H1 (cell line): ENCODE measurements at regions not wholly inside any gene's neighbourhood (a gene's known extent, or its start where the extent isn't known, plus 50 kb on each side); places are given as distances from the start of the nearest gene placed in this dataset.

ENCODE experiments used
- CBX8 ChIP-seq: fragments of 300-800, 300-1000 bp; sonication (generic); IDR thresholded peaks from 2 replicates; pipeline ENCODE4 v1.7.1; 2016; ENCODE audit warnings: low read depth, low read length, borderline replicate concordance
- EZH2 ChIP-seq: fragments of 200-600 bp; sonication (generic); IDR thresholded peaks from 2 replicates; pipeline ENCODE4 v1.7.1; 2012; ENCODE audit warnings: low read depth, mild to moderate bottlenecking, moderate library complexity, low read length, inconsistent platforms; ENCODE audit not compliant: severe bottlenecking
- NRF1 ChIP-seq: IDR thresholded peaks from 2 replicates; pipeline ENCODE4 v1.6.1; 2011; ENCODE audit warnings: mild to moderate bottlenecking, low read depth, low read length, improper control_type of control experiment
- RAD21 ChIP-seq, 2 experiments: IDR thresholded peaks in 1 of 2; conservative IDR thresholded peaks in 1 of 2; 2 replicates each; pipeline ENCODE4 v1.6.1; 2011; ENCODE audit warnings: low read depth in 2 of 2, low read length in 2 of 2, improper control_type of control experiment in 1 of 2, inconsistent platforms in 1 of 2, mild to moderate bottlenecking in 1 of 2, moderate library complexity in 1 of 2
- SP1 ChIP-seq: IDR thresholded peaks from 2 replicates; pipeline ENCODE4 v1.6.1; 2011; ENCODE audit warnings: low read depth, low read length
- SP2 ChIP-seq: IDR thresholded peaks from 2 replicates; pipeline ENCODE4 v1.6.1; 2012; ENCODE audit warnings: mild to moderate bottlenecking, low read length, inconsistent platforms
- TBP ChIP-seq: IDR thresholded peaks from 2 replicates; pipeline ENCODE4 v1.6.1; 2011; ENCODE audit warnings: low read depth, low read length, improper control_type of control experiment
- TF ChIP-seq, protein P1 (sequence below), 3 experiments: IDR thresholded peaks; 1 replicate in 2 of 3; 2 replicates in 1 of 3; pipeline versions ENCODE4 v1.5.1 to v1.6.1; 2011; ENCODE audit warnings: low read length in 3 of 3, mild to moderate bottlenecking in 3 of 3, inconsistent platforms in 2 of 3, low read depth in 1 of 3, moderate library complexity in 1 of 3; ENCODE audit not compliant: insufficient read depth in 1 of 3; ENCODE audit errors: control extremely low read depth in 1 of 3

- TF ChIP-seq, protein P1, sequence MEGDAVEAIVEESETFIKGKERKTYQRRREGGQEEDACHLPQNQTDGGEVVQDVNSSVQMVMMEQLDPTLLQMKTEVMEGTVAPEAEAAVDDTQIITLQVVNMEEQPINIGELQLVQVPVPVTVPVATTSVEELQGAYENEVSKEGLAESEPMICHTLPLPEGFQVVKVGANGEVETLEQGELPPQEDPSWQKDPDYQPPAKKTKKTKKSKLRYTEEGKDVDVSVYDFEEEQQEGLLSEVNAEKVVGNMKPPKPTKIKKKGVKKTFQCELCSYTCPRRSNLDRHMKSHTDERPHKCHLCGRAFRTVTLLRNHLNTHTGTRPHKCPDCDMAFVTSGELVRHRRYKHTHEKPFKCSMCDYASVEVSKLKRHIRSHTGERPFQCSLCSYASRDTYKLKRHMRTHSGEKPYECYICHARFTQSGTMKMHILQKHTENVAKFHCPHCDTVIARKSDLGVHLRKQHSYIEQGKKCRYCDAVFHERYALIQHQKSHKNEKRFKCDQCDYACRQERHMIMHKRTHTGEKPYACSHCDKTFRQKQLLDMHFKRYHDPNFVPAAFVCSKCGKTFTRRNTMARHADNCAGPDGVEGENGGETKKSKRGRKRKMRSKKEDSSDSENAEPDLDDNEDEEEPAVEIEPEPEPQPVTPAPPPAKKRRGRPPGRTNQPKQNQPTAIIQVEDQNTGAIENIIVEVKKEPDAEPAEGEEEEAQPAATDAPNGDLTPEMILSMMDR (IDR thresholded peaks at IDR 0.05; ENCODE audit: control extremely low read depth in 1 of 3, insufficient read depth in 1 of 3, low read depth in 1 of 3, low read length in 3 of 3), result no peak
- TF ChIP-seq CBX8 (no peak), NRF1 (no peak), TBP (no peak), SP2 (no peak), RAD21 (IDR thresholded peaks at IDR 0.05 in 1 of 2, conservative IDR thresholded peaks at IDR 0.05 in 1 of 2; ENCODE audit: low read depth in 2 of 2, low read length in 2 of 2) (no peak), EZH2 (no peak), SP1 (no peak)
Observed at GRCh38 chr1:4965346-4966075, 311.1 kb downstream of the AJAP1 start.
